Stimulated activated effector memory CD8-positive, alpha-beta T cell treated with anti-CD3 and anti-CD28 coated beads, Interleukin-12 subunit alpha, Interleukin-12 subunit beta, amount 100 ng/mL, for 72 hours (primary cell): ENCODE measurements at regions not wholly inside any gene's neighbourhood (a gene's known extent, or its start where the extent isn't known, plus 50 kb on each side); places are given as distances from the start of the nearest gene placed in this dataset.

Experiments used
- ATAC-seq: fragments of 150-1000 bp; cut with Tn5 transposase; 2 replicates; pipeline ENCODE4 v1.10.0; 2021
- DNase-seq, 2 donors: peaks; one replicate each; pipeline ENCODE4 v3.0.0; 2021 to 2022; ENCODE audit warnings: low spot score in 2 of 2
- H3K27ac Mint-ChIP-seq: one replicate; pipeline ENCODE4 v1.8.0; 2022; ENCODE audit warnings: mild to moderate bottlenecking, mixed read lengths
- H3K36me3 Mint-ChIP-seq: one replicate; pipeline ENCODE4 v1.8.0; 2022; ENCODE audit warnings: mild to moderate bottlenecking, mixed read lengths
- H3K4me1 Mint-ChIP-seq: one replicate; pipeline ENCODE4 v1.8.0; 2022; ENCODE audit warnings: mixed read lengths
- H3K4me3 Mint-ChIP-seq: one replicate; pipeline ENCODE4 v1.8.0; 2022; ENCODE audit warnings: mild to moderate bottlenecking, mixed read lengths
- H3K9me3 Mint-ChIP-seq: one replicate; pipeline ENCODE4 v1.8.0; 2022; ENCODE audit warnings: mixed read lengths

GRCh38 chr3:76352511-76353284 is 567.3 kb upstream of the ZNF717 start:
- Mint-ChIP-seq H3K36me3 (no peaks in the 10 kb centered on the region), H3K4me1 (no peaks in the 10 kb centered on the region), H3K9me3 (peaks cover 10% of the 10 kb centered on the region), H3K4me3 (no peak overlapping the region), H3K27ac (no peak overlapping the region)
- ATAC-seq = no peak
- DNase-seq = no peak

- H3K4me3 Mint-ChIP-seq = no peak overlapping the region
- DNase-seq (no peak), ATAC-seq (no peak)
- peaks cover 15% of the 10 kb centered on the region for H3K9me3 Mint-ChIP-seq
- H3K27ac Mint-ChIP-seq = no peak overlapping the region
- H3K4me1 Mint-ChIP-seq = no peaks in the 10 kb centered on the region
- no peaks in the 10 kb centered on the region for H3K36me3 Mint-ChIP-seq
Measured at GRCh38 chr3:76353683-76354082, 568.3 kb upstream of the ZNF717 start.

GRCh38 chr3:76361010-76361409 is 575.7 kb upstream of the ZNF717 start:
- no peak for ATAC-seq
- H3K27ac Mint-ChIP-seq = no peak overlapping the region
- H3K36me3 Mint-ChIP-seq = no peaks in the 10 kb centered on the region
- peaks cover 21% of the 10 kb centered on the region for H3K9me3 Mint-ChIP-seq
- no peak overlapping the region for H3K4me3 Mint-ChIP-seq
- DNase-seq = no peak
- no peaks in the 10 kb centered on the region for H3K4me1 Mint-ChIP-seq

- DNase-seq (no peak), ATAC-seq (no peak)
- H3K9me3 Mint-ChIP-seq = peaks cover 21% of the 10 kb centered on the region
- H3K4me3 Mint-ChIP-seq = no peak overlapping the region
- H3K27ac Mint-ChIP-seq = no peak overlapping the region
- H3K36me3 Mint-ChIP-seq = no peaks in the 10 kb centered on the region
- H3K4me1 Mint-ChIP-seq = no peaks in the 10 kb centered on the region
Measured at GRCh38 chr3:76362643-76363042, 577.3 kb upstream of the ZNF717 start.

- H3K36me3 Mint-ChIP-seq = no peaks in the 10 kb centered on the region
- H3K4me3 Mint-ChIP-seq = no peak overlapping the region
- H3K27ac Mint-ChIP-seq = no peak overlapping the region
- ATAC-seq = no peak
- no peak for DNase-seq
- no peaks in the 10 kb centered on the region for H3K4me1 Mint-ChIP-seq
- peaks cover 23% of the 10 kb centered on the region for H3K9me3 Mint-ChIP-seq
Measured at GRCh38 chr3:76365275-76365674, 579.9 kb upstream of the ZNF717 start.

- DNase-seq (no peak), ATAC-seq (no peak)
- H3K4me1 Mint-ChIP-seq = no peaks in the 10 kb centered on the region
- peaks cover 24% of the 10 kb centered on the region for H3K9me3 Mint-ChIP-seq
- no peaks in the 10 kb centered on the region for H3K36me3 Mint-ChIP-seq
- H3K27ac Mint-ChIP-seq = no peak overlapping the region
- H3K4me3 Mint-ChIP-seq = no peak overlapping the region
Measured at GRCh38 chr3:76367281-76367680, 581.9 kb upstream of the ZNF717 start.

- Mint-ChIP-seq H3K27ac (no peak overlapping the region), H3K4me1 (no peaks in the 10 kb centered on the region), H3K9me3 (peaks cover 26% of the 10 kb centered on the region), H3K36me3 (no peaks in the 10 kb centered on the region), H3K4me3 (no peak overlapping the region)
- ATAC-seq (no peak), DNase-seq (no peak)
Measured at GRCh38 chr3:76369170-76369569, 583.8 kb upstream of the ZNF717 start.

- H3K9me3 Mint-ChIP-seq = peaks cover 20% of the 10 kb centered on the region
- ATAC-seq (no peak), DNase-seq (no peak)
- no peaks in the 10 kb centered on the region for H3K4me1 Mint-ChIP-seq
- no peaks in the 10 kb centered on the region for H3K36me3 Mint-ChIP-seq
- no peak overlapping the region for H3K27ac Mint-ChIP-seq
- no peak overlapping the region for H3K4me3 Mint-ChIP-seq
Measured at GRCh38 chr3:76370749-76371520, 585.6 kb upstream of the ZNF717 start.

- Mint-ChIP-seq H3K36me3 (no peaks in the 10 kb centered on the region), H3K27ac (no peak overlapping the region), H3K4me3 (no peak overlapping the region), H3K9me3 (peaks cover 17% of the 10 kb centered on the region), H3K4me1 (no peaks in the 10 kb centered on the region)
- no peak for ATAC-seq
- DNase-seq = no peak
Measured at GRCh38 chr3:76372497-76372896, 587.1 kb upstream of the ZNF717 start.

- peaks cover 14% of the 10 kb centered on the region for H3K9me3 Mint-ChIP-seq
- H3K27ac Mint-ChIP-seq = no peak overlapping the region
- no peaks in the 10 kb centered on the region for H3K4me1 Mint-ChIP-seq
- ATAC-seq = no peak
- DNase-seq = no peak
- no peak overlapping the region for H3K4me3 Mint-ChIP-seq
- H3K36me3 Mint-ChIP-seq = no peaks in the 10 kb centered on the region
Measured at GRCh38 chr3:76377074-76377473, 591.7 kb upstream of the ZNF717 start.

GRCh38 chr3:76378789-76379188 is 593.4 kb upstream of the ZNF717 start:
- H3K27ac Mint-ChIP-seq = no peak overlapping the region
- ATAC-seq (no peak), DNase-seq (no peak)
- peaks cover 12% of the 10 kb centered on the region for H3K9me3 Mint-ChIP-seq
- H3K36me3 Mint-ChIP-seq = no peaks in the 10 kb centered on the region
- no peak overlapping the region for H3K4me3 Mint-ChIP-seq
- no peaks in the 10 kb centered on the region for H3K4me1 Mint-ChIP-seq

- Mint-ChIP-seq H3K9me3 (peaks cover 16% of the 10 kb centered on the region), H3K27ac (no peak overlapping the region), H3K4me3 (no peak overlapping the region), H3K36me3 (no peaks in the 10 kb centered on the region), H3K4me1 (no peaks in the 10 kb centered on the region)
- no peak for DNase-seq
- ATAC-seq = no peak
Measured at GRCh38 chr3:76383781-76384180, 598.4 kb upstream of the ZNF717 start.

GRCh38 chr3:76387000-76387399 is 601.7 kb upstream of the ZNF717 start:
- Mint-ChIP-seq H3K4me1 (no peaks in the 10 kb centered on the region), H3K27ac (no peak overlapping the region), H3K36me3 (no peaks in the 10 kb centered on the region), H3K4me3 (no peak overlapping the region), H3K9me3 (peaks cover 13% of the 10 kb centered on the region)
- ATAC-seq (no peak), DNase-seq (no peak)

- H3K36me3 Mint-ChIP-seq = no peaks in the 10 kb centered on the region
Measured at GRCh38 chr3:76400141-76400540, 614.8 kb upstream of the ZNF717 start.

GRCh38 chr3:76402926-76403325 is 617.6 kb upstream of the ZNF717 start:
- Mint-ChIP-seq H3K4me3 (no peak overlapping the region), H3K9me3 (peaks cover 30% of the 10 kb centered on the region), H3K4me1 (no peaks in the 10 kb centered on the region), H3K36me3 (no peaks in the 10 kb centered on the region), H3K27ac (no peak overlapping the region)
- DNase-seq (no peak), ATAC-seq (no peak)

More at GRCh38 chr3:76400141-76400540, 614.8 kb upstream of the ZNF717 start:
- Mint-ChIP-seq H3K4me3 (no peak overlapping the region), H3K27ac (no peak overlapping the region), H3K9me3 (peaks cover 25% of the 10 kb centered on the region), H3K4me1 (no peaks in the 10 kb centered on the region)
- DNase-seq (no peak), ATAC-seq (no peak)

GRCh38 chr3:76403556-76403955 is 618.2 kb upstream of the ZNF717 start:
- Mint-ChIP-seq H3K36me3 (no peaks in the 10 kb centered on the region), H3K27ac (no peak overlapping the region), H3K9me3 (peaks cover 27% of the 10 kb centered on the region), H3K4me1 (no peaks in the 10 kb centered on the region), H3K4me3 (no peak overlapping the region)
- ATAC-seq = no peak
- no peak for DNase-seq
